Prostate gland (tissue), 2 donors: ENCODE measurements at regions not wholly inside any gene's neighbourhood (a gene's known extent, or its start where the extent isn't known, plus 50 kb on each side); places are given as distances from the start of the nearest gene placed in this dataset.

ENCODE experiments used
- DNase-seq: peaks from one replicate; pipeline ENCODE4 v3.0.0-alpha.2; 2019; ENCODE audit warnings: low spot score
- H3K27ac ChIP-seq, 2 donors: fragments of 200-600 bp; sonication (generic); 2 replicates each; pipeline ENCODE4 v1.5.1; 2017 to 2019
- H3K27me3 ChIP-seq: fragments of 200-600 bp; sonication (generic); replicated peaks from 2 replicates; pipeline ENCODE4 v1.5.1; 2019; ENCODE audit not compliant: insufficient read depth
- H3K36me3 ChIP-seq, 2 donors: fragments of 200-600 bp; sonication (generic); 1 replicate in 1 of 2; 2 replicates in 1 of 2; pipeline versions ENCODE4 v1.5.1 to v1.8.1; 2017 to 2019
- H3K4me1 ChIP-seq: fragments of 200-600 bp; sonication (generic); replicated peaks from 2 replicates; pipeline ENCODE4 v1.5.1; 2019
- H3K4me3 ChIP-seq, 2 donors: fragments of 200-600 bp; sonication (generic); 2 replicates each; pipeline ENCODE4 v1.5.1; 2017 to 2019
- H3K9me3 ChIP-seq: fragments of 200-600 bp; sonication (generic); 2 replicates; pipeline ENCODE4 v1.5.1; 2017
- CTCF ChIP-seq, 4 experiments: fragments of 200-600 bp in 2 of 4; fragments of 450-650 bp in 2 of 4; sonication (generic) in 2 of 4; IDR thresholded peaks; 1 replicate in 3 of 4; 2 replicates in 1 of 4; pipeline ENCODE4 v1.5.1; 2016 to 2019; ENCODE audit warnings: antibody characterized with exemption in 4 of 4, mild to moderate bottlenecking in 2 of 4, moderate library complexity in 2 of 4
- POLR2A ChIP-seq: fragments of 450-650 bp; IDR thresholded peaks from one replicate; pipeline ENCODE4 v1.6.1; 2016; ENCODE audit warnings: antibody characterized with exemption, mild to moderate bottlenecking
- POLR2AphosphoS5 ChIP-seq: sonication (generic); formaldehyde crosslinking; IDR thresholded peaks from one replicate; pipeline ENCODE4 v1.6.1; 2017; ENCODE audit warnings: antibody characterized with exemption
- WGBS: methylation state at CpG from one replicate; pipeline ENCODE4 v1.1.5; 2018; 5-methylcytosine and 5-hydroxymethylcytosine counted together
- intact Hi-C: fragments of 100-400 bp; cut with DNase I; formaldehyde crosslinking; loops from one replicate; pipeline ENCODE4 v1.14.2; 2022

- intact Hi-C loops = no loop called here
- H3K9me3 ChIP-seq = no peaks in the 10 kb centered on the region
- no peak for DNase-seq
- WGBS = 100% methylated on average over 4 of the region's 4 CpGs
- no peaks in the 10 kb centered on the region for H3K36me3 ChIP-seq
- H3K4me1 ChIP-seq = no peaks in the 10 kb centered on the region
- peaks cover 2% of the 10 kb centered on the region for H3K27me3 ChIP-seq
- no peak for TF ChIP-seq POLR2AphosphoS5
- TF ChIP-seq CTCF (IDR thresholded peaks at IDR 0.05) = no peak
- no peak overlapping the region for H3K27ac ChIP-seq
- H3K4me3 ChIP-seq = no peak overlapping the region
These were observed 270.6 kb downstream of the PBX3 start for GRCh38 chr9:126017758-126018157.

- 87% methylated on average over 15 of the region's 15 CpGs for WGBS
These were observed 273.7 kb downstream of the PBX3 start for GRCh38 chr9:126020836-126021235.

GRCh38 chr9:126023962-126024361, 276.8 kb downstream of the PBX3 start:
- Histone ChIP-seq H3K27me3 (no peaks in the 10 kb centered on the region), H3K4me3 (no peak overlapping the region), H3K4me1 (no peaks in the 10 kb centered on the region), H3K27ac (no peak overlapping the region), H3K9me3 (no peaks in the 10 kb centered on the region), H3K36me3 (no peaks in the 10 kb centered on the region)
- 95% methylated on average over 15 of the region's 15 CpGs for WGBS
- DNase-seq = no peak
- intact Hi-C loops = no loop called here
- TF ChIP-seq POLR2A (no peak), CTCF (IDR thresholded peaks at IDR 0.05) (no peak), POLR2AphosphoS5 (no peak)

More at GRCh38 chr9:126020836-126021235, 273.7 kb downstream of the PBX3 start:
- H3K4me3 ChIP-seq = no peak overlapping the region
- no peaks in the 10 kb centered on the region for H3K4me1 ChIP-seq
- no peaks in the 10 kb centered on the region for H3K36me3 ChIP-seq
- no peak overlapping the region for H3K27ac ChIP-seq
- intact Hi-C loops = no loop called here
- DNase-seq = no peak
- no peaks in the 10 kb centered on the region for H3K9me3 ChIP-seq
- peaks cover 2% of the 10 kb centered on the region for H3K27me3 ChIP-seq
- TF ChIP-seq POLR2AphosphoS5 (no peak), CTCF (IDR thresholded peaks at IDR 0.05) (no peak), POLR2A (no peak)

GRCh38 chr9:126024581-126025230, 277.5 kb downstream of the PBX3 start:
- no peak for TF ChIP-seq CTCF (IDR thresholded peaks at IDR 0.05)
- no peak for TF ChIP-seq POLR2AphosphoS5
- no peak for TF ChIP-seq POLR2A
- intact Hi-C loops = no loop called here
- H3K9me3 ChIP-seq = no peaks in the 10 kb centered on the region
- no peak overlapping the region for H3K27ac ChIP-seq
- no peak overlapping the region for H3K4me3 ChIP-seq
- H3K27me3 ChIP-seq = no peaks in the 10 kb centered on the region
- no peak for DNase-seq
- no peaks in the 10 kb centered on the region for H3K36me3 ChIP-seq
- no peaks in the 10 kb centered on the region for H3K4me1 ChIP-seq
- WGBS = 70% methylated on average over 13 of the region's 13 CpGs

- Histone ChIP-seq H3K9me3 (no peaks in the 10 kb centered on the region), H3K27me3 (no peaks in the 10 kb centered on the region), H3K4me3 (no peak overlapping the region), H3K27ac (no peak overlapping the region), H3K4me1 (no peaks in the 10 kb centered on the region), H3K36me3 (no peaks in the 10 kb centered on the region)
- intact Hi-C loops = no loop called here
- TF ChIP-seq CTCF (IDR thresholded peaks at IDR 0.05) (no peak), POLR2A (no peak), POLR2AphosphoS5 (no peak)
- WGBS = 93% methylated on average over 5 of the region's 5 CpGs
- DNase-seq = no peak
These were observed 278.8 kb downstream of the PBX3 start for GRCh38 chr9:126025991-126026390.
